Suprapubic skin (tissue), 4 donors: ENCODE measurements at regions not wholly inside any gene's neighbourhood (a gene's known extent, or its start where the extent isn't known, plus 50 kb on each side); places are given as distances from the start of the nearest gene placed in this dataset.

Experiments used
- POLR2A ChIP-seq, 2 donors: fragments of 450-650 bp; IDR thresholded peaks; one replicate each; pipeline ENCODE4 v1.6.1; 2017; ENCODE audit warnings: antibody characterized with exemption in 2 of 2, mild to moderate bottlenecking in 2 of 2, moderate library complexity in 2 of 2
- POLR2AphosphoS5 ChIP-seq, 3 donors: sonication (generic); formaldehyde crosslinking; IDR thresholded peaks; one replicate each; pipeline ENCODE4 v1.6.1; 2017; ENCODE audit warnings: antibody characterized with exemption in 3 of 3
- TF ChIP-seq, protein P1 (sequence below), 2 donors: fragments of 200-600 bp in 1 of 2; fragments of 450-650 bp in 1 of 2; sonication (generic) in 1 of 2; IDR thresholded peaks; one replicate each; pipeline ENCODE4 v1.5.1; 2016 to 2019; ENCODE audit warnings: antibody characterized with exemption in 2 of 2, mild to moderate bottlenecking in 1 of 2, moderate library complexity in 1 of 2

DNA sequence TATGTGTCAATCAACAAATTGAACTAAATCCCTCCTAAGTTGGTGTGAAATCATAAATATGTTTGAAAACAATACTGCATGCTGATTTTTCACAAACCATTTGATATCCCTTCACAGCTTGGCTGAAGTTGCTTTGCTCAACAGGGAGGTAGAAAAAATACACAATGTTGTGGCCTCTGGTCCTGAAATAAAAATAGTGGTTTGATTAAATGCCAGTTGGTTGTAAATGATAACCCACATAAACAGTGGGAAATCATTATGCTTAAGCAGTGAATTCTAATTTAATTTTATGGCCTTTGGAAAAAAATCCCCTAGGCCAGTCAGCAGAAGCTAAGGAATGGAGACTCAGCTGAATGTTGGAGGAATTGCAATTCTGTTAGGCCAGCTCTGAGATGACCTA lies 359.4 kb upstream of the CWC22 start:
- TF ChIP-seq POLR2AphosphoS5 (IDR thresholded peaks at IDR 0.05): no peak
- TF ChIP-seq, protein P1, sequence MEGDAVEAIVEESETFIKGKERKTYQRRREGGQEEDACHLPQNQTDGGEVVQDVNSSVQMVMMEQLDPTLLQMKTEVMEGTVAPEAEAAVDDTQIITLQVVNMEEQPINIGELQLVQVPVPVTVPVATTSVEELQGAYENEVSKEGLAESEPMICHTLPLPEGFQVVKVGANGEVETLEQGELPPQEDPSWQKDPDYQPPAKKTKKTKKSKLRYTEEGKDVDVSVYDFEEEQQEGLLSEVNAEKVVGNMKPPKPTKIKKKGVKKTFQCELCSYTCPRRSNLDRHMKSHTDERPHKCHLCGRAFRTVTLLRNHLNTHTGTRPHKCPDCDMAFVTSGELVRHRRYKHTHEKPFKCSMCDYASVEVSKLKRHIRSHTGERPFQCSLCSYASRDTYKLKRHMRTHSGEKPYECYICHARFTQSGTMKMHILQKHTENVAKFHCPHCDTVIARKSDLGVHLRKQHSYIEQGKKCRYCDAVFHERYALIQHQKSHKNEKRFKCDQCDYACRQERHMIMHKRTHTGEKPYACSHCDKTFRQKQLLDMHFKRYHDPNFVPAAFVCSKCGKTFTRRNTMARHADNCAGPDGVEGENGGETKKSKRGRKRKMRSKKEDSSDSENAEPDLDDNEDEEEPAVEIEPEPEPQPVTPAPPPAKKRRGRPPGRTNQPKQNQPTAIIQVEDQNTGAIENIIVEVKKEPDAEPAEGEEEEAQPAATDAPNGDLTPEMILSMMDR (IDR thresholded peaks at IDR 0.05): no peak
- TF ChIP-seq POLR2A (IDR thresholded peaks at IDR 0.05): no peak
